ENCODE measurements at regions not wholly inside any gene's neighbourhood (a gene's known extent, or its start where the extent isn't known, plus 50 kb on each side); places are given as distances from the start of the nearest gene placed in this dataset.

DNA sequence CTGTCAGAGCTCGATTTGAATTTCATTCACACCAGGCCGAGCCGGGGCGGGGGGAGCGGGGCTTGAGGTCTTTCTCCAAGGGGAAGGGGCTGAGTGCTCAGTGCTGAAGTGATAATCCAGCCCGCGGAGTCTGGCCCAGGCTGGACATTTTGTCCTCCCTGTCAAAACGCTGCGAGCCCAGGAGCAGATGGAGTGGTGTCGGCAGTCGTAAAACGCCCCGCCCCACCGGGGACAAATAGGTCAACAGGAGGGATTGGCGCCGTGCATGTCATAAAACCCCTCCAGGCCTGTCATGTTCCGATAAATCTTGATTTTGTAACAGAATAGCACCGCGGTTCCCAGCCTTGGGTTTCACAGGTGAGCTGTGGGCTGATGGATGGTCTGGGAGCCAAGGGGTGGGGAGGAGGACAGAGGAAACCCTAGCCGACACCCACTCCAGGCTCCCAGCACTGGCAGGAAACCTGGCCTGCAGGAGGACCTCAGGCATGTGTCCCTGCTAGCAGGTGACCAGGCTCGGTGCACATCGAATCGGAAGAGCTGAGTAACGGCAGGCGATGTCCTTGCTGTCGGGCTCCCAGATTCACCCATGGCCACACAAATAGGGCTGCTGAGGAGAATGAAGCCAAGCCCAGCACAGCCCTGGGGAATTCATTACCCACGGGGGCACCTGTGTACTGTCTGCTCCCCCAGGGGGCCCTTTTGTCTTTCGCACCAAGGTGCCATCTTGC is 341.4 kb downstream of the FOXL1 start:
- no peak for DNase-seq

- no peak for DNase-seq
These were observed 342.9 kb downstream of the FOXL1 start for GRCh38 chr16:86921289-86921688.

DNA sequence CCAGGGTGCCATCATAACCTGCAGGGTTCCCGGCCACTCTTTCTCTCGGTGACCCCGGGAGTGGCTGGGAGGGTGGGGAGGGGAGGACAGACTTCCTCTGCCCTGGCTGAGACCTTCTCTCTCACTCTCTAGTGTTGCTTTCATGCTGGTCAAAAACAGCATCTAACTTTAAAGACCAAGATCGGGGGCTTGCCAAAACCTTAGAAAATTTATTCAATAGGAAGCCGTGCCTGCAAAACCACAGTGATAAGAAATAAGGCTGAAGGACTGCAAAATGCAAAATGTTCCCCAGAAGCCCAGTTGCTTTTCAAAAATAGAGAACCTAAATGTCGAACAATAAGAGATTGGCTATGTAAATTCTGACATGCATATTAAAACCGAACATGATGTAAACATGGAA is 344.0 kb downstream of the FOXL1 start:
- no peak for DNase-seq

DNA sequence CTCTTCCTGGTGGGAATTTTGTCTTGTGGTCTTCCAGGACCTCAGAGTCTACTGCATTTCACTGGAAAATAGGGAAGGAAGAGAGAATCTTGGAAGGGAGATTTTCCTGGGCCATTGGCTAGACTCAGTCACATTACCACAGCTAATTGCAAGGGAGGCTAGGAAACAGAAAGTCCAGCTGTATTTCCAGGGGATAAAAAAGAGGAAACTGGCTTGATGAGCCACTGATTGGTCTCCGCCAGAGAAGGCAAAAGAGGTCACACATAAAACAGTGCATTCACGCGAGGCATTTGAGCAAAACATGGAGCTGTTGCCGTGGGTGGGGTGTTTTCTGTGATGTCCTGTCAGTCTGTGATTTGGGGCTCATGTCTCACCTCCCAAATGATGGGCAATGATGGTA is 345.3 kb downstream of the FOXL1 start:
- DNase-seq = no peak

GRCh38 chr16:86924537-86924936 is 346.2 kb downstream of the FOXL1 start:
- no peak for DNase-seq

- no peak for DNase-seq
These were observed 346.9 kb downstream of the FOXL1 start for GRCh38 chr16:86925067-86925791.

DNA sequence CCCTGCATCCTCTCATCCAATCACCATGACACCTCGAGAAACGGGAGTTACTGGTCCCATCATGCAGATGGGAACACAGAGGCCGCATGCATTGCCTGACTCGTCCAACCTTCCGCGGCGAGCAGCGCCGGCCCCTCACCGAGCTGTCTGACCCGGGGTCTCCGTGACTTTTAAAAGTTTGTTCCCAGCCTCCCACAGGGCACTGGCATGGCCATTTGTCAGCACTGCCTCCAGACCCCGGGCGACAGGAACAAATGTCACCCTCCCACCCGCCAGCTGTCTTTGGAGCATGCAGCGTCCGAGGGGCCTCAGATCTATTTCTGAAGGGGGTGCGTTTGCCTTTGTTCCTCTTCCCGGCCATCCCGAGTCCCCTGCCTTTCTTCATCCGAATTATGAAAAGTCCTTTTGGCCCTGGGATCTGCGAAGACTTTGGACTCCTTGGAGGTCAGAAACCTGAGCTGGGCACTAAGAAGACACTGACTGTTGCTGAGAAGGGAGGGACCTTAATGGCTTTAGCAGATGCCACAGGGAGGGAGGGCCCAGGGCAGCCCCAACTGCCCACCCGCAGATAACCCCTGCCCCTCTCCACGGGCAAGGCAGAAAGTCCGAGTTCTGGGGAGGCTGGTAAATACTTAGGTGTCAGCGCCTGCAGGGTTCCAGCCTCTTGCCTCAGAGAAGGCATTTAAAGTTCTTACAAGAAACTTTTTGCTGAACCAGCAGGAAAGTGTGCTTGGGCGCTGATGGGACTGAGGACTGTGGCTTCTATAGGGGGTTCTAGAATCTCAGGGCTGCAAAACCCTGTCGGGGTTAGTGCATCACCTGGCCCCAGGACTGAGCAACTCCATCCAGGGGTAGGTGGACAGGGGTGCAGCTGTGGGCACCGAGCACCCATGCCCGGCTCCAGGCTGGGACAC is 348.1 kb downstream of the FOXL1 start:
- no peak for DNase-seq

DNA sequence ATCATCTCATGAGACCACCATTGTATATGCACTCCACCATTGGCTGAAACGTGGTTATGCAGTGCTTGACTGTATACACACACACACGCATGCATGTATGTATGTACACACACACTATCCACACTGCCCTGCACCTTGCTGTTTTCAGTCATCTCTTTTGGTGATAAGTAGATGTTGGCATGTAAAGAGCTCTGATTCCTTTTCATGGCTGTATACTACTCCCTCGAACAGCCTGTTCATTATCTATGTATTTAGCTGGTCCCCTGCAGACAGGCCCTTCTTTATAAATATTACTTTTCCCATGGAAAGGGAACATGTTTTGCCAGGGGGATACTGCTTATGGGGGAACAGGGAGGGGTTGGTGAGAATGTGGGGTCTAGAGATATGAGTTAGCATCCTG is 349.4 kb downstream of the FOXL1 start:
- DNase-seq = no peak

- DNase-seq = no peak
These were observed 350.2 kb downstream of the FOXL1 start for GRCh38 chr16:86928523-86929011.

- DNase-seq = no peak
These were observed 350.9 kb downstream of the FOXL1 start for GRCh38 chr16:86929057-86929871.

- DNase-seq = no peak
These were observed 351.7 kb downstream of the FOXL1 start for GRCh38 chr16:86930001-86930400.

DNA sequence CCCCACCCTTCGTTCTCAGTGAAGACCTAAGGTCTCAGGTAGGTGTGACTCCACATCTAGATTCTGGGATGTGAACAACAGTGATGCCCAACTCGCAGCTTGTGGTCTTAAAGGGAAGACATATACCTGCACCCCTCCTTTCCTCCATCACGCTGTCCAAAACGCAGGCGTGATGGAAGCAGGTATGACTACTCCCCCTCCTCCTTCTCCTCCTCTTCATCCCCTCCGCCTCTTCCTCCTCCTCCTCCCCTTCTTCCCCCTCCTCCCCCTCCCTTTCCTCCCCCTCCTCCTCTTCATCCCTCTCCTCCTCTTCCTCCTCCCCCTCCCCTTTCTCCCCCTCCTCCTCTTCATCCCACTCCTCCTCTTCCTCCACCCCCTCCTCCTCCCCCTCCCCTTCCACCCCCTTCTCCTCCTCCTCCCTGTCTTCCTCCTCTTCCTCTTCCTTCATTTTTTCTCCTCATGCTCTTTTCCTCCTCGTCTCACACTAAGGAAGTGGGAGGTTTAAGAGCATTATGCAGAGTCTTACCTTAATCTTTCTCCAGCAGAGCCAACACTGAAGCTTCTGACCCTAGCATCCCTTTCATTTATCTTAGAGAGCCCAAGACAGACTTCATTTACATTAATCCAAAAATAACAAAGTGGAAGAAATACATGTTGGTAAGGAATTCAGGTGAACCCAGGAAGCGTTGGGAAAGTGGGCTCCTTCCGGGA is 352.5 kb downstream of the FOXL1 start:
- DNase-seq = no peak

- DNase-seq = no peak
These were observed 353.1 kb downstream of the FOXL1 start for GRCh38 chr16:86931410-86931941.

- no peak for DNase-seq
These were observed 354.0 kb downstream of the FOXL1 start for GRCh38 chr16:86932130-86932982.

DNA sequence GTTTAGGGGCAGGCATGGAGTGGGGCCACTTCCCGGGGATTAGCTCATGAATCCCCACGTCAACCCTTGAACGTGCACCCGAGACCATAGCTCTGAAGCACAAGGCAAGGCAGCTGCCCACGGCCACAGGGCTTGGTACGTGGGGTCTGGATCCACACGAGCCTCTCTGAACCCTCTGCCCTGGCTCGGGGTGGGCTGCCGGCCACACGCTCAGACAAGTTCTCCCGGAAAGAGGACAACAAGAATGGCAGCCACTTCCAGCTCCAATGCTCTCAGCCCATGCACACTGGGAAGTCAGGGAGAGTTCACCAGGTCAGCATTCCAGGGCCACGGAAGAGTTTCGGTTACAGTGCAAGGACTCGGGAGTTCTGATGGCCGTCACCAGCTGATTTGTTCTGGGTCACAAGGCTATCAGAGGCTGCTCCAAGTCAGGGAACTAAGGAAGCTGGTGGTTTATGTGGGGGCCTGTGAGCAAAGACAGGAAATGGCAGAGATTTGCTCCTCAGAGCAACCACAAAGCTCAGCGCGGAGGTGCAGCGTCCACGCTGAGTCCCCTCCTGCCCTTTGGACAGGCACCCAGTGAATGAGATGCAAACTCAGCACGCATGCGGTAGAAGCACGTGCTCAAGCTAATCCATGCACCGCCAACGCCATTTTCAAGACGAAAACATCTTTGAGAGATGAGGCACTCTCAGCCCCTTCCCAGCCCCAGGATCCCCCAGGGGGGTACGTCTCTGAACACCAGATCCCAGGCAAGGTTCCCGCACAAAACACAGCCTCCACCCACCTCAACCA is 356.4 kb downstream of the FOXL1 start:
- DNase-seq = no peak

- no peak for DNase-seq
These were observed 361.3 kb downstream of the FOXL1 start for GRCh38 chr16:86939609-86940008.

DNA sequence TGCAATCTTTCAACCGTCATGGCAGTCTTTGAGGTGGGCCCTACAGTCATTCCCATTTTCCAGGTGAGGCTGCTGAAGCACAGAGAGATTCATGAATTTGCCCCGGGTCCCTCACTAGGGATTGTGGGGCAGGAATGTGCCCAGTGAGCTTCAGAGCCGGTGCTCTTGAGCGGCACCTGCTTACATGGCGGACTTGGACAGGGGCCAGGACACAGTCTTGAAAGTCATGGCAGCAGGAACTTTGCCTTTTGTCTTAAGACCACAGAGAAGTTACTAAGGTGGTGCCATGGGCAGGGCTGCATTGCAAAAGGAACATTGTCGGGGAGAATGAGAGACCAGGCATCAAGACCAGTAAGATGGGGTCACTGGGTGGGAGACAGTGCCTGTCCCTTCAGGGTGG is 363.4 kb downstream of the FOXL1 start:
- DNase-seq = no peak

- DNase-seq = no peak
These were observed 364.1 kb downstream of the FOXL1 start for GRCh38 chr16:86942151-86943051.
